ENCODE measurements at regions not wholly inside any gene's neighbourhood (a gene's known extent, or its start where the extent isn't known, plus 50 kb on each side); places are given as distances from the start of the nearest gene placed in this dataset.
"Not testable (repeated sequence)": the region's sequence is repeated elsewhere in the genome, so short reads cannot be mapped to it uniquely, and the experiment has no call there.

GRCh38 chr2:89229979-89230378, 538.5 kb downstream of the RPIA start:
- not testable (repeated sequence) for H3K4me1 ChIP-seq (ENCODE audit: control insufficient read depth in 5 of 5, insufficient read depth in 5 of 5, low read length in 5 of 5); H3K27me3 ChIP-seq (ENCODE audit: control insufficient read depth in 5 of 5, insufficient read depth in 4 of 5, low read length in 5 of 5); H3K36me3 ChIP-seq (ENCODE audit: control insufficient read depth in 5 of 5, insufficient read depth in 5 of 5, low read length in 5 of 5); H3K4me3 ChIP-seq (ENCODE audit: low read depth in 1 of 5, low read length in 5 of 5); H3K27ac ChIP-seq (ENCODE audit: low read depth, low read length); H3K9me3 ChIP-seq (ENCODE audit: control insufficient read depth in 5 of 5, low read length in 5 of 5); H3K9ac ChIP-seq (ENCODE audit: low read length in 5 of 5)

- H3K4me1 ChIP-seq (ENCODE audit: control insufficient read depth in 5 of 5, insufficient read depth in 5 of 5, low read length in 5 of 5); H3K27ac ChIP-seq (ENCODE audit: low read depth, low read length); H3K4me3 ChIP-seq (ENCODE audit: low read depth in 1 of 5, low read length in 5 of 5); H3K9me3 ChIP-seq (ENCODE audit: control insufficient read depth in 5 of 5, low read length in 5 of 5); H3K36me3 ChIP-seq (ENCODE audit: control insufficient read depth in 5 of 5, insufficient read depth in 5 of 5, low read length in 5 of 5); H3K27me3 ChIP-seq (ENCODE audit: control insufficient read depth in 5 of 5, insufficient read depth in 4 of 5, low read length in 5 of 5); H3K9ac ChIP-seq (ENCODE audit: low read length in 5 of 5): not testable (repeated sequence)
These were observed 539.8 kb downstream of the RPIA start for GRCh38 chr2:89231241-89231640.

- not testable (repeated sequence) for H3K27me3 ChIP-seq (ENCODE audit: control insufficient read depth in 5 of 5, insufficient read depth in 4 of 5, low read length in 5 of 5); H3K9me3 ChIP-seq (ENCODE audit: control insufficient read depth in 5 of 5, low read length in 5 of 5); H3K36me3 ChIP-seq (ENCODE audit: control insufficient read depth in 5 of 5, insufficient read depth in 5 of 5, low read length in 5 of 5); H3K4me3 ChIP-seq (ENCODE audit: low read depth in 1 of 5, low read length in 5 of 5); H3K27ac ChIP-seq (ENCODE audit: low read depth, low read length); H3K4me1 ChIP-seq (ENCODE audit: control insufficient read depth in 5 of 5, insufficient read depth in 5 of 5, low read length in 5 of 5); H3K9ac ChIP-seq (ENCODE audit: low read length in 5 of 5)
These were observed 542.5 kb downstream of the RPIA start for GRCh38 chr2:89233931-89234330.

GRCh38 chr2:89234818-89235466, 543.5 kb downstream of the RPIA start:
- H3K4me1 ChIP-seq (ENCODE audit: control insufficient read depth in 5 of 5, insufficient read depth in 5 of 5, low read length in 5 of 5); H3K27me3 ChIP-seq (ENCODE audit: control insufficient read depth in 5 of 5, insufficient read depth in 4 of 5, low read length in 5 of 5); H3K9me3 ChIP-seq (ENCODE audit: control insufficient read depth in 5 of 5, low read length in 5 of 5); H3K4me3 ChIP-seq (ENCODE audit: low read depth in 1 of 5, low read length in 5 of 5); H3K36me3 ChIP-seq (ENCODE audit: control insufficient read depth in 5 of 5, insufficient read depth in 5 of 5, low read length in 5 of 5); H3K9ac ChIP-seq (ENCODE audit: low read length in 5 of 5); H3K27ac ChIP-seq (ENCODE audit: low read depth, low read length): not testable (repeated sequence)

GRCh38 chr2:89236832-89237450, 545.5 kb downstream of the RPIA start:
- H3K9ac ChIP-seq (ENCODE audit: low read length in 5 of 5); H3K4me3 ChIP-seq (ENCODE audit: low read depth in 1 of 5, low read length in 5 of 5); H3K27me3 ChIP-seq (ENCODE audit: control insufficient read depth in 5 of 5, insufficient read depth in 4 of 5, low read length in 5 of 5); H3K27ac ChIP-seq (ENCODE audit: low read depth, low read length); H3K9me3 ChIP-seq (ENCODE audit: control insufficient read depth in 5 of 5, low read length in 5 of 5); H3K4me1 ChIP-seq (ENCODE audit: control insufficient read depth in 5 of 5, insufficient read depth in 5 of 5, low read length in 5 of 5); H3K36me3 ChIP-seq (ENCODE audit: control insufficient read depth in 5 of 5, insufficient read depth in 5 of 5, low read length in 5 of 5): not testable (repeated sequence)

GRCh38 chr2:89237783-89238182, 546.3 kb downstream of the RPIA start:
- H3K4me3 ChIP-seq (ENCODE audit: low read depth in 1 of 5, low read length in 5 of 5); H3K27me3 ChIP-seq (ENCODE audit: control insufficient read depth in 5 of 5, insufficient read depth in 4 of 5, low read length in 5 of 5); H3K4me1 ChIP-seq (ENCODE audit: control insufficient read depth in 5 of 5, insufficient read depth in 5 of 5, low read length in 5 of 5); H3K27ac ChIP-seq (ENCODE audit: low read depth, low read length); H3K9ac ChIP-seq (ENCODE audit: low read length in 5 of 5); H3K36me3 ChIP-seq (ENCODE audit: control insufficient read depth in 5 of 5, insufficient read depth in 5 of 5, low read length in 5 of 5); H3K9me3 ChIP-seq (ENCODE audit: control insufficient read depth in 5 of 5, low read length in 5 of 5): not testable (repeated sequence)

GRCh38 chr2:89243114-89243700, 551.7 kb downstream of the RPIA start:
- H3K9ac ChIP-seq (ENCODE audit: low read length in 5 of 5); H3K4me1 ChIP-seq (ENCODE audit: control insufficient read depth in 5 of 5, insufficient read depth in 5 of 5, low read length in 5 of 5); H3K9me3 ChIP-seq (ENCODE audit: control insufficient read depth in 5 of 5, low read length in 5 of 5); H3K27me3 ChIP-seq (ENCODE audit: control insufficient read depth in 5 of 5, insufficient read depth in 4 of 5, low read length in 5 of 5); H3K36me3 ChIP-seq (ENCODE audit: control insufficient read depth in 5 of 5, insufficient read depth in 5 of 5, low read length in 5 of 5); H3K27ac ChIP-seq (ENCODE audit: low read depth, low read length); H3K4me3 ChIP-seq (ENCODE audit: low read depth in 1 of 5, low read length in 5 of 5): not testable (repeated sequence)

- not testable (repeated sequence) for H3K9me3 ChIP-seq (ENCODE audit: control insufficient read depth in 5 of 5, low read length in 5 of 5); H3K4me3 ChIP-seq (ENCODE audit: low read depth in 1 of 5, low read length in 5 of 5); H3K9ac ChIP-seq (ENCODE audit: low read length in 5 of 5); H3K27me3 ChIP-seq (ENCODE audit: control insufficient read depth in 5 of 5, insufficient read depth in 4 of 5, low read length in 5 of 5); H3K4me1 ChIP-seq (ENCODE audit: control insufficient read depth in 5 of 5, insufficient read depth in 5 of 5, low read length in 5 of 5); H3K27ac ChIP-seq (ENCODE audit: low read depth, low read length); H3K36me3 ChIP-seq (ENCODE audit: control insufficient read depth in 5 of 5, insufficient read depth in 5 of 5, low read length in 5 of 5)
These were observed 552.9 kb downstream of the RPIA start for GRCh38 chr2:89244407-89244806.

GRCh38 chr2:89245478-89245877, 554.0 kb downstream of the RPIA start:
- H3K9me3 ChIP-seq (ENCODE audit: control insufficient read depth in 5 of 5, low read length in 5 of 5); H3K27me3 ChIP-seq (ENCODE audit: control insufficient read depth in 5 of 5, insufficient read depth in 4 of 5, low read length in 5 of 5); H3K4me1 ChIP-seq (ENCODE audit: control insufficient read depth in 5 of 5, insufficient read depth in 5 of 5, low read length in 5 of 5); H3K27ac ChIP-seq (ENCODE audit: low read depth, low read length); H3K4me3 ChIP-seq (ENCODE audit: low read depth in 1 of 5, low read length in 5 of 5); H3K36me3 ChIP-seq (ENCODE audit: control insufficient read depth in 5 of 5, insufficient read depth in 5 of 5, low read length in 5 of 5); H3K9ac ChIP-seq (ENCODE audit: low read length in 5 of 5): not testable (repeated sequence)

GRCh38 chr2:89246027-89246426, 554.6 kb downstream of the RPIA start:
- not testable (repeated sequence) for H3K9me3 ChIP-seq (ENCODE audit: control insufficient read depth in 5 of 5, low read length in 5 of 5); H3K27me3 ChIP-seq (ENCODE audit: control insufficient read depth in 5 of 5, insufficient read depth in 4 of 5, low read length in 5 of 5); H3K27ac ChIP-seq (ENCODE audit: low read depth, low read length); H3K4me3 ChIP-seq (ENCODE audit: low read depth in 1 of 5, low read length in 5 of 5); H3K4me1 ChIP-seq (ENCODE audit: control insufficient read depth in 5 of 5, insufficient read depth in 5 of 5, low read length in 5 of 5); H3K9ac ChIP-seq (ENCODE audit: low read length in 5 of 5); H3K36me3 ChIP-seq (ENCODE audit: control insufficient read depth in 5 of 5, insufficient read depth in 5 of 5, low read length in 5 of 5)
